Peyer's patch (tissue), 4 donors: ENCODE measurements at regions not wholly inside any gene's neighbourhood (a gene's known extent, or its start where the extent isn't known, plus 50 kb on each side); places are given as distances from the start of the nearest gene placed in this dataset.

Source experiments
- CTCF ChIP-seq, 6 experiments: fragments of 450-650 bp in 4 of 6; fragments of 200-600 bp in 2 of 6; sonication (generic) in 1 of 6; IDR thresholded peaks; one replicate each; pipeline ENCODE4 v1.5.1; 2017 to 2019; ENCODE audit warnings: antibody characterized with exemption in 6 of 6, mild to moderate bottlenecking in 3 of 6, moderate library complexity in 1 of 6
- POLR2A ChIP-seq, 2 donors: fragments of 450-650 bp; IDR thresholded peaks; one replicate each; pipeline ENCODE4 v1.5.1; 2017; ENCODE audit warnings: antibody characterized with exemption in 2 of 2, mild to moderate bottlenecking in 2 of 2, moderate library complexity in 2 of 2

- TF ChIP-seq CTCF (IDR thresholded peaks at IDR 0.05) (no peak), POLR2A (IDR thresholded peaks at IDR 0.05) (no peak)
These were observed 608.6 kb upstream of the MIR17HG start for GRCh38 chr13:90738881-90739280.
